IPS-20b (cell line): ENCODE measurements at regions not wholly inside any gene's neighbourhood (a gene's known extent, or its start where the extent isn't known, plus 50 kb on each side); places are given as distances from the start of the nearest gene placed in this dataset.

Experiments used
- H3K27ac ChIP-seq: one replicate; pipeline ENCODE4 v1.5.1; 2013; ENCODE audit warnings: low read length
- H3K27me3 ChIP-seq: 2 replicates; pipeline ENCODE4 v1.6.1; 2013; ENCODE audit warnings: mild to moderate bottlenecking, low read length, inconsistent platforms; ENCODE audit not compliant: insufficient read depth
- H3K36me3 ChIP-seq: 2 replicates; pipeline ENCODE4 v1.6.1; 2013; ENCODE audit warnings: low read depth, mild to moderate bottlenecking, inconsistent platforms, low read length, moderate library complexity; ENCODE audit not compliant: insufficient read depth
- H3K4me1 ChIP-seq: 2 replicates; pipeline ENCODE4 v1.6.1; 2013; ENCODE audit warnings: mild to moderate bottlenecking, control low read depth, inconsistent platforms, low read length, moderate library complexity; ENCODE audit not compliant: insufficient read depth
- H3K4me3 ChIP-seq: 2 replicates; pipeline ENCODE4 v1.5.1; 2013; ENCODE audit warnings: mild to moderate bottlenecking, low read length, inconsistent platforms
- H3K9ac ChIP-seq: 2 replicates; pipeline ENCODE4 v1.6.1; 2013; ENCODE audit warnings: low read depth, mild to moderate bottlenecking, inconsistent platforms, low read length, moderate library complexity
- H3K9me3 ChIP-seq: 2 replicates; pipeline ENCODE4 v1.6.1; 2013; ENCODE audit warnings: mild to moderate bottlenecking, low read depth, low read length, inconsistent platforms; ENCODE audit not compliant: insufficient read depth

GRCh38 chr15:93730724-93731123 is 500.6 kb upstream of the MCTP2 start:
- Histone ChIP-seq H3K4me1 (no peaks in the 10 kb centered on the region), H3K9ac (no peak overlapping the region), H3K4me3 (no peak overlapping the region), H3K36me3 (no peaks in the 10 kb centered on the region), H3K27ac (no peak overlapping the region), H3K27me3 (no peaks in the 10 kb centered on the region), H3K9me3 (no peaks in the 10 kb centered on the region)

GRCh38 chr15:93722165-93722564 is 509.2 kb upstream of the MCTP2 start:
- H3K9ac ChIP-seq: no peak overlapping the region
- no peaks in the 10 kb centered on the region for H3K27me3 ChIP-seq
- no peak overlapping the region for H3K27ac ChIP-seq
- H3K9me3 ChIP-seq: no peaks in the 10 kb centered on the region
- no peaks in the 10 kb centered on the region for H3K4me1 ChIP-seq
- H3K36me3 ChIP-seq: no peaks in the 10 kb centered on the region
- no peak overlapping the region for H3K4me3 ChIP-seq

- no peak overlapping the region for H3K27ac ChIP-seq
- H3K9ac ChIP-seq: no peak overlapping the region
- no peaks in the 10 kb centered on the region for H3K36me3 ChIP-seq
- no peaks in the 10 kb centered on the region for H3K4me1 ChIP-seq
- no peaks in the 10 kb centered on the region for H3K27me3 ChIP-seq
- H3K4me3 ChIP-seq: no peak overlapping the region
- no peaks in the 10 kb centered on the region for H3K9me3 ChIP-seq
Observed at GRCh38 chr15:93720607-93721006, 510.8 kb upstream of the MCTP2 start.

GRCh38 chr15:93719921-93720351 is 511.4 kb upstream of the MCTP2 start:
- H3K9ac ChIP-seq: no peak overlapping the region
- H3K9me3 ChIP-seq: no peaks in the 10 kb centered on the region

GRCh38 chr15:93716615-93717231 is 514.6 kb upstream of the MCTP2 start:
- Histone ChIP-seq H3K36me3 (no peaks in the 10 kb centered on the region), H3K4me1 (no peaks in the 10 kb centered on the region), H3K27me3 (no peaks in the 10 kb centered on the region), H3K4me3 (no peak overlapping the region), H3K9me3 (no peaks in the 10 kb centered on the region), H3K27ac (no peak overlapping the region), H3K9ac (no peak overlapping the region)

More at GRCh38 chr15:93719921-93720351, 511.4 kb upstream of the MCTP2 start:
- H3K4me3 ChIP-seq: no peak overlapping the region
- no peaks in the 10 kb centered on the region for H3K27me3 ChIP-seq
- no peak overlapping the region for H3K27ac ChIP-seq
- H3K4me1 ChIP-seq: no peaks in the 10 kb centered on the region
- no peaks in the 10 kb centered on the region for H3K36me3 ChIP-seq

GRCh38 chr15:93709708-93710107 is 521.7 kb upstream of the MCTP2 start:
- Histone ChIP-seq H3K9ac (no peak overlapping the region), H3K4me3 (no peak overlapping the region), H3K9me3 (no peaks in the 10 kb centered on the region), H3K27me3 (no peaks in the 10 kb centered on the region), H3K4me1 (no peaks in the 10 kb centered on the region), H3K27ac (no peak overlapping the region), H3K36me3 (no peaks in the 10 kb centered on the region)

GRCh38 chr15:93708724-93709445 is 522.5 kb upstream of the MCTP2 start:
- no peaks in the 10 kb centered on the region for H3K36me3 ChIP-seq
- no peaks in the 10 kb centered on the region for H3K4me1 ChIP-seq
- H3K27ac ChIP-seq: no peak overlapping the region
- H3K9me3 ChIP-seq: no peaks in the 10 kb centered on the region
- no peak overlapping the region for H3K9ac ChIP-seq
- no peaks in the 10 kb centered on the region for H3K27me3 ChIP-seq
- H3K4me3 ChIP-seq: no peak overlapping the region

GRCh38 chr15:93707751-93708150 is 523.6 kb upstream of the MCTP2 start:
- Histone ChIP-seq H3K9ac (no peak overlapping the region), H3K27ac (no peak overlapping the region), H3K9me3 (no peaks in the 10 kb centered on the region), H3K4me3 (no peak overlapping the region), H3K36me3 (no peaks in the 10 kb centered on the region), H3K27me3 (no peaks in the 10 kb centered on the region), H3K4me1 (no peaks in the 10 kb centered on the region)

GRCh38 chr15:93706495-93707292 is 524.7 kb upstream of the MCTP2 start:
- Histone ChIP-seq H3K4me3 (no peak overlapping the region), H3K27ac (no peak overlapping the region), H3K9me3 (no peaks in the 10 kb centered on the region), H3K36me3 (no peaks in the 10 kb centered on the region), H3K9ac (no peak overlapping the region), H3K27me3 (no peaks in the 10 kb centered on the region), H3K4me1 (no peaks in the 10 kb centered on the region)

- Histone ChIP-seq H3K27me3 (no peaks in the 10 kb centered on the region), H3K27ac (no peak overlapping the region), H3K4me3 (no peak overlapping the region), H3K9me3 (no peaks in the 10 kb centered on the region), H3K4me1 (no peaks in the 10 kb centered on the region), H3K9ac (no peak overlapping the region), H3K36me3 (no peaks in the 10 kb centered on the region)
Observed at GRCh38 chr15:93705753-93706455, 525.5 kb upstream of the MCTP2 start.

GRCh38 chr15:93703092-93703739 is 528.1 kb upstream of the MCTP2 start:
- no peaks in the 10 kb centered on the region for H3K9me3 ChIP-seq
- H3K27ac ChIP-seq: no peak overlapping the region
- H3K36me3 ChIP-seq: no peaks in the 10 kb centered on the region
- H3K27me3 ChIP-seq: no peaks in the 10 kb centered on the region
- no peak overlapping the region for H3K4me3 ChIP-seq
- H3K4me1 ChIP-seq: no peaks in the 10 kb centered on the region
- H3K9ac ChIP-seq: no peak overlapping the region
